ENCODE measurements at regions not wholly inside any gene's neighbourhood (a gene's known extent, or its start where the extent isn't known, plus 50 kb on each side); places are given as distances from the start of the nearest gene placed in this dataset.

DNA sequence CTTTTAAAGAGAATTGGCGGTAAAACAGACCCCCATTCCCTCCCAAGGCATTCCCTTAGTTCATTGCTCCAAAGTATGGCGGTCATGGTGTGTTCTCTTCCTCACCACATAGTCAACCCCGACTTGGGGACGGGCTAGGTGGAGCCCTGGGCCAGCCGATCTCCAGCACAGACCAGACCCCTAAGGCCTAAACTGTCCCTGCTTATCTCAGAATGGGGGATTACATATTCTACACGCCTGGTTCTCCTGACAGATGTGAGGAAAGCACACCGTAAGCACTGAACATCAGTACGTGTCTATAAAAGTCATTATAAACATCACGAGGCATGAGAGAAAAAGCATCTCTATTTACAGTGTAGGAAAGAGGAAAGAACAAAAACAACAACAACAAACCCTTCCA, 244.5 kb upstream of the STT3B start:
- TF ChIP-seq RAD21 (IDR thresholded peaks at IDR 0.05; ENCODE audit: low read length) (no peak), BHLHE40 (IDR thresholded peaks at IDR 0.05; ENCODE audit: low read depth, low read length) (no peak), RFX5 (IDR thresholded peaks at IDR 0.05; ENCODE audit: low read depth, low read length) (no peak), MAZ (IDR thresholded peaks at IDR 0.05; ENCODE audit: borderline replicate concordance, low read depth, low read length) (no peak)
- TF ChIP-seq, protein P1, sequence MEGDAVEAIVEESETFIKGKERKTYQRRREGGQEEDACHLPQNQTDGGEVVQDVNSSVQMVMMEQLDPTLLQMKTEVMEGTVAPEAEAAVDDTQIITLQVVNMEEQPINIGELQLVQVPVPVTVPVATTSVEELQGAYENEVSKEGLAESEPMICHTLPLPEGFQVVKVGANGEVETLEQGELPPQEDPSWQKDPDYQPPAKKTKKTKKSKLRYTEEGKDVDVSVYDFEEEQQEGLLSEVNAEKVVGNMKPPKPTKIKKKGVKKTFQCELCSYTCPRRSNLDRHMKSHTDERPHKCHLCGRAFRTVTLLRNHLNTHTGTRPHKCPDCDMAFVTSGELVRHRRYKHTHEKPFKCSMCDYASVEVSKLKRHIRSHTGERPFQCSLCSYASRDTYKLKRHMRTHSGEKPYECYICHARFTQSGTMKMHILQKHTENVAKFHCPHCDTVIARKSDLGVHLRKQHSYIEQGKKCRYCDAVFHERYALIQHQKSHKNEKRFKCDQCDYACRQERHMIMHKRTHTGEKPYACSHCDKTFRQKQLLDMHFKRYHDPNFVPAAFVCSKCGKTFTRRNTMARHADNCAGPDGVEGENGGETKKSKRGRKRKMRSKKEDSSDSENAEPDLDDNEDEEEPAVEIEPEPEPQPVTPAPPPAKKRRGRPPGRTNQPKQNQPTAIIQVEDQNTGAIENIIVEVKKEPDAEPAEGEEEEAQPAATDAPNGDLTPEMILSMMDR (conservative IDR thresholded peaks at IDR 0.05; ENCODE audit: low read depth, low read length) = no peak

Measured in IMR-90 (cell line).